ENCODE measurements at regions not wholly inside any gene's neighbourhood (a gene's known extent, or its start where the extent isn't known, plus 50 kb on each side); places are given as distances from the start of the nearest gene placed in this dataset.

GRCh38 chr18:56487801-56488200 lies 150.6 kb downstream of the TXNL1 start:
- TF ChIP-seq POLR2A (IDR thresholded peaks at IDR 0.05) (no peak), CTCF (IDR thresholded peaks at IDR 0.05) (no peak)

Measured in prostate gland (tissue), 2 donors.